HS-27A (cell line): ENCODE measurements at regions not wholly inside any gene's neighbourhood (a gene's known extent, or its start where the extent isn't known, plus 50 kb on each side); places are given as distances from the start of the nearest gene placed in this dataset.
"Not testable (repeated sequence)": the region's sequence is repeated elsewhere in the genome, so short reads cannot be mapped to it uniquely, and the experiment has no call there.

Experiments used
- DNase-seq: peaks from one replicate; pipeline ENCODE4 v3.0.0-alpha.2; 2012; ENCODE audit warnings: low read depth, missing footprints

DNA sequence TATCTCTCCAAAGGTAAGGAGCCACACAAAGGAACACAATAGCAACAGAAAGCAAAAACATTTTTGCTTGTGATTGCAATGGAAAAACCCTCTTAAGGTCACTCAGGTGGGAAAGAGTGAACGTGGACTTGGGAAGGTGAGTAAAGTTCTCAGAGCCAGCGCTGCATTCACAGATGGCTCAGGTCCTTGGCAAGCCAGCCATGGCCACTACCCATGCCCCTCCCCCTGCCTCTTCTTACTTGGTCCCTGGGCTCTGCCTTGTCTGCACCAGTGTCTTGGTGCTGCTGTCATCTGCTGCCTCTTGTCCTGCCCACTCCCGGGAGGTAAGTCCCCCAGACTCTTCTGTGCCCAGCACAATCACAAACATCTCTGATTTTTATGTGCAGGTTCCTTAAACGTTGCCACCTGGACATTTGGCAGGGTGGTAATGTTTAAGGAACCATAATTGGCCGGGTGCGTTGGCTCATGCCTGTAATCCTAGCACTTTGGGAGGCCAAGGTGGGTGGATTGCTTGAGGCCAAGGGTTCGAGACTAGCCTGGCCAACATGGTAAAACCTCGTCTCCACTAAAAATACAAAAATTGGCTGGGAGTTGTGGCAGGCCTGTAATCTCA is 74.6 kb downstream of the FEM1C start:
- DNase-seq, result no peak

GRCh38 chr5:115467628-115468027 is 76.9 kb downstream of the FEM1C start:
- no peak for DNase-seq

DNA sequence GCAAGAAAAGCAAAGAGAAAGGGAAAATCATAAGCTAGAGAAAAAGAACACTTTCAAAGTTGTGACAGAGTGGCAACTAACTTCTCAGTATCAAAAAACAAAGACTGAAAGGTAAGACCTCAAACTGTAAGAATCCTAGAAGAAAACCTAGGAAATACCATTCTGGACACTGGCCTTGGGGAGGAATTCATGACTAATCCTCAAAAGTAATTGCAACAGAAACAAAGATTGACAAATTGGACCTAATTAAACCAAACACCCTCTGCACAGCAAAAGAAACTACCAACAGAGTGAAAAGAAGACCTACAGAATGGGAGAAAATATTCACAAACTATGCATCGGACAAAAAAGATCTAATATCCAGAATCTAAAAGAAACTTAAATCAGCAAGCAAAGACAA is 79.1 kb downstream of the FEM1C start:
- DNase-seq, result no peak

- no peak for DNase-seq
Observed at GRCh38 chr5:115463983-115464382, 80.6 kb downstream of the FEM1C start.

- DNase-seq, result peak; percentile 51
Observed at GRCh38 chr5:115461506-115462290, 82.9 kb downstream of the FEM1C start.

GRCh38 chr5:115461093-115461492 is 83.5 kb downstream of the FEM1C start:
- DNase-seq, result no peak

GRCh38 chr5:115460472-115460871 is 84.1 kb downstream of the FEM1C start:
- peak; percentile 54 for DNase-seq

- no peak for DNase-seq
Observed at GRCh38 chr5:115459855-115460341, 84.7 kb downstream of the FEM1C start.

DNA sequence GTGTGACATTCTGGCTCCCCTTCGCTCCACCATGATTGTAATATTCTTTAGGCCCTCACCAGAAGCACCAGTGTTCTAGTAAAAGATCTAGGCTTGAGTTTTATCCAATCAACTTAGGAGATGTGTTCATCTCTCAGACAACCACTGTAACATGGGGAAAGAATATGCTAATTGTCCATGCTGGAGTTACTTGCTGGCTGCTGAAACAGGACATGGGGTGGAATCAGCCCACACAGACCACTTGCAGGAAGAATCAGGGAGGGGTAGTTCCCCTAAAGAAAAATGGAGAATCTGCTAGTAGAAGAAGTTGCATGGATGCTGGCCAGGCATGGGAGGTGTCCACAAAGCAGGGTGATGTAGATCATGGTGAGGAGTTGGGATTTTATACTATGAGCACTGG is 86.2 kb downstream of the FEM1C start:
- no peak for DNase-seq

DNA sequence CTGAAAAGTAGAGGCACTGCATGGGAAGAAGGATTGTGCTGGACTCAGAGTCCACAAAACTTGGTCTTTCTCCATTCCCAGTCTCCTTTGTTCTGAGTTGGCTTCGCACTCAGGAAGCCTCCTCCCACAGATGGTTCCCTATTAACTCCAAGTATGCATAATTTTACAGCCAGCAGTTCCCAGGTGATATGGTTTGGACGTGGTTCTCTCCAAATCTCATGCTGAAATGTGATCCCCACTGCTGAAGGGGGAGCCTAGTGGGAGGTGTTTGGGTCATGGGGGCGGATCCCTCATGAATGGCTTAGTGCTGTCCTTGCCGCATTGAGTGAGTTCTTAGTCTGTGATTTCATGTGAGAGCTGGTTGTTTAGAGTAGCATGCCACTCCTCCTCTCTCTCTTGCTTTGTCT is 86.6 kb downstream of the FEM1C start:
- no peak for DNase-seq

- no peak for DNase-seq
Observed at GRCh38 chr5:115457571-115457970, 87.0 kb downstream of the FEM1C start.

DNA sequence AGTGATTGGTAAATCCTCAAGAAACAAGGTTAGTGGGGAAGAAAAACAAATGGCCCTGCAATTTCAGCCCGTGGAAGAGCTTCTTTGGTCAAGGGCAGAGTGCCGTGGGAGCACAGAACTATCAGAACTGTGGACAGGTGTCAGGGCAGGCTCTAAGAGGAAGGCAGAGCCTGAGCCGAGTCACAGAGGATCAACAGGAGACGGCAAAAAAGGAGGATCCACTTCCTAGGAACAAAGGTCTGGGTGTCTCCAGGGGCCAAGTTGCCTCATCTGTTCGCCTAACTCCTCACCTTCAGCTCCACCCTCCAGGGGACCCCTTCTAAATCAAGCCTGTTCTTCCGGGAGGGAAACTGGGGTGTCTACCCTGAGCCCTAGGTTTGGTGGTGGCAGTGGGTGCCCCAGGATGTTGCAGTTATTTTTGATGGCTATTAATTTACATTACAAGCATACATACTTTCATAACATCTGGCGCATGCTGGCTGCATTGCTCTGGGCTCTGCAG is 88.0 kb downstream of the FEM1C start:
- DNase-seq, result no peak

DNA sequence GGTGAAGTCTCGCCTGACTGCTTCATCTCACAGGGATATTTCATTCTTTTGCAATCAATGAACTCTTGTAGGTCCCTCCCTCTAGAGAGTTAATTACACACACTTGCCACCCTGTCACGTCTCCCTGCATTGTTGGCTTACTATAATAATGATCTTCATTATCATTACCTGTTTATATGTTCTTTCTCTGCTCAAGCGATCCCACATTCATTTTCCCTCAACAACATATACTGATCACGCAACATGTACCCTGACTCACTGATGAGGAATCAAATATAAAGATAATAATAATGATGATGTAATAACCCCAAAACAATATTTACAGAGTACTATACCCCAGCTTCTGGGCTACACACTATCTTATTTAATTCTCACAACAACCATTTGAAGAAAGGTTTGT is 88.5 kb downstream of the FEM1C start:
- DNase-seq, result no peak

GRCh38 chr5:115455301-115455707 is 89.3 kb downstream of the FEM1C start:
- DNase-seq, result no peak

DNA sequence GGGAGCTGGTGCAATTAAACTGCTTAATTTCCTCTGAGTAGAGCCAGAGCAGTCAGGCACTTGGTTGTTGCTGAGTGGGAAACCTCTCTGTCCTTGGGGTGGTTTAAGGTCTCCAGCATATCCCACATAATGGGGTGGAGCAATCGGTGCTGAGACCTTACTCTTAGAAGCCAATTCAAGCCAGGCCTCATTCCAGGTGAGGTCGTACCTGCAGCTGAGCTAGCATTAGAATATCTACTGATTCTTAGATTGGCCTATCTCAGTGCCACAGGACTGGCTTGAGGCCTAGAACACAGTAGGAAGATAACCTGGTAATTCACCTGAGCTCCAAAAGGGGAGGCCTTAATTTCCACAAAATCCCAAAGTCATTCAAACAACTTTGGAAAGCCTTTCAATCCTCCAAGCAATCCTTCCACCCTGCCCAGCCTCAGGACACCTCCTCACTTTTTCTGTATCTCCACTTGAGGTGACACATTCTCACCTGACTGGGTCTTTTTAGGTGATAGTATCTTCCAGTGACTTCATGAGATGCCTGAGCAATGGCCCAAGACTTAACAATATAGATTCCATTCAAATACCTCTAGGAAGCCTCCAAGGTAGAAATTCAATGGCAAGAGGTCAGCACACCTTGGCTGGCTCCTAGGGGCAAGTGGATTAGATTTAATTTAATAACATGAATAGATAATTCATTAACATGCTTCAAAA is 91.0 kb downstream of the FEM1C start:
- DNase-seq, result no peak

DNA sequence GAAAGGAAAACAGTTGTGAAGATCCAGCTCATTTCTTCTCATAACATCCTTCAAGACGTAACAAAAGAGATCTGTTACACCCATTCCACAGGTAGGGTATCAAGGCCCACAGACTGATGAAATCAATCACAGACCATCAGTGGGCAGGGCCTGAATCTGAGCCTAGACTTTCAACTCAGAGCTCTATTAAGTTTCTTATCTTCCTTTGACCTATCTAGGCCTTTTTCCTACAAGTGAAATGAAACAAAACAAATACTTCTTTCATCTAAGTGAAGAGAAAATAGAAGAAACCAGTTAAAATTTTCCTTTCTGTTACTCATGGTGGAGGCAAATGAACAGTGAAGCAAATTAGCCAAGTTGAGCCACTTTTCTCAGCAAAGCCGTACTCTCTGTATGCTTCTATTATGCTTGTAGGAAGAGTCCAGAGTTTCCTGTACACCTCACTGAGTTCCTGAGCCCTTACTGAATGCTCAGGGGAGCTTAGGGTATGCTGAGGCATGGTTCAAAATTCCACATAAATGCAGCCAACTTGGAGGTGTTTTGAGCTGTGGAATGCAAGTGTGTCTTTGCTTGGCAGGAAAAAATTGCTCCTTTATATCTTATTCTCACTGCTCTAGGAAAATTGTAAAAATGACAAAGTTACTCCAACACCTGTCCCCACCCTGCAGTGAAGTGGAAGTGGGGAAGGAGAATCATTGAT is 91.9 kb downstream of the FEM1C start:
- no peak for DNase-seq

DNA sequence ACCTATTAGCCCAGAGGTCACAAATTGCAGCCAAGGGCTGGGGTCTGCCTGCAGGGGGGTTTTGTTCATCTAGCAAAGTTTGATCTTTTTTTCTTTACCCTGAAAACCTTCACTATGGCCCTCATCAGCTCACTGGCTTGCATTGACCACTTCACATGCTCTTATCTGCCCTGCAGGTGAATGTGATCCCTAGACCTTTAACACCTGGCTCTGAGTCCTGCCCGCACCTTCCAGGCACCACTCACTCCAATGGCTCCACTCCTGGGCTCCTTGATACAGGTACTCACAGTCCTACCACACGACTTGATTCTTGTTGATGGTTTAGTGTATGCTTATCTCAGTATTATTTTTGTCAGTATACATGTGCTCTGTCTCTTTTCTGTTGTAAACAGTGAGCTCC is 92.5 kb downstream of the FEM1C start:
- no peak for DNase-seq

- no peak for DNase-seq
Observed at GRCh38 chr5:115450741-115451140, 93.8 kb downstream of the FEM1C start.

- DNase-seq, result not testable (repeated sequence)
Observed at GRCh38 chr5:115448630-115449029, 95.9 kb downstream of the FEM1C start.

GRCh38 chr5:115440782-115441451 is 103.7 kb downstream of the FEM1C start:
- no peak for DNase-seq

DNA sequence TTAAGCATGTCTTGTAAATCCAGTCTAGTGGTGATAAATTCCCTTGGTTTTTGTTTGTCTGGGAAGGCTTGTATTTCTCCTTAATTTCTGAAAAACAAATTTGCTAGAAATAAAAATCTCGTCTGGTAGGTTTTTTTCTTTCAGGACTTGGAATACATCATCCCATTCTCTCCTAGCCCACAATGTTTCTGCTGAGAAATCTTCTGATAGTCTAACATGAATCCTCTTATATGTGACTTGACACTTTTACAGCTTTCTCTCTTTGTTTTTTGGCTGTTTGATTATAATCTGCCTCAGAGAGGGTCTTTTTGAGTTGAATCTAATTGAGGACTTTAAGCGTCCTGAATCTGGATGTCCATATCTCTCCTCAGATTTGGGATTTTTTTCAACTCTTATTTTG is 104.9 kb downstream of the FEM1C start:
- DNase-seq, result no peak

DNA sequence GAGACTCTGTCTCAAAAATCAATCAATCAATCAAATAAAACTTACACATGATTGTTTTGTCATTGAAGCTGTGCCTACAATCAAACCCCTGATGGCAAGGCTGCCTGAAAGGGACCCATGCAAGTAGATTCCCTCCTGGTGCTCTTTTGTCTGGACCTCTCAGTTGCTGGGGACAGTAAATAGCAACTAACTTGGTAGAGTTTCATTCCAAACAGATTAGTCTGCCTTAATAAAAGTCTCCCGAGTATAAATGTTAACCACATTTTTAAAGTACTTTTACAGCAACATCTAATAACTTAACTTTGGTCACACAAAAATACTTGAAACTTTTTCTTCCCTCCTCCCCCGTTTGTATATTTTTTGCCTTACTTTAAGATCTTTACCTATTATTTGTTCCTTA is 105.5 kb downstream of the FEM1C start:
- no peak for DNase-seq
